ENCODE measurements at regions not wholly inside any gene's neighbourhood (a gene's known extent, or its start where the extent isn't known, plus 50 kb on each side); places are given as distances from the start of the nearest gene placed in this dataset.

DNA sequence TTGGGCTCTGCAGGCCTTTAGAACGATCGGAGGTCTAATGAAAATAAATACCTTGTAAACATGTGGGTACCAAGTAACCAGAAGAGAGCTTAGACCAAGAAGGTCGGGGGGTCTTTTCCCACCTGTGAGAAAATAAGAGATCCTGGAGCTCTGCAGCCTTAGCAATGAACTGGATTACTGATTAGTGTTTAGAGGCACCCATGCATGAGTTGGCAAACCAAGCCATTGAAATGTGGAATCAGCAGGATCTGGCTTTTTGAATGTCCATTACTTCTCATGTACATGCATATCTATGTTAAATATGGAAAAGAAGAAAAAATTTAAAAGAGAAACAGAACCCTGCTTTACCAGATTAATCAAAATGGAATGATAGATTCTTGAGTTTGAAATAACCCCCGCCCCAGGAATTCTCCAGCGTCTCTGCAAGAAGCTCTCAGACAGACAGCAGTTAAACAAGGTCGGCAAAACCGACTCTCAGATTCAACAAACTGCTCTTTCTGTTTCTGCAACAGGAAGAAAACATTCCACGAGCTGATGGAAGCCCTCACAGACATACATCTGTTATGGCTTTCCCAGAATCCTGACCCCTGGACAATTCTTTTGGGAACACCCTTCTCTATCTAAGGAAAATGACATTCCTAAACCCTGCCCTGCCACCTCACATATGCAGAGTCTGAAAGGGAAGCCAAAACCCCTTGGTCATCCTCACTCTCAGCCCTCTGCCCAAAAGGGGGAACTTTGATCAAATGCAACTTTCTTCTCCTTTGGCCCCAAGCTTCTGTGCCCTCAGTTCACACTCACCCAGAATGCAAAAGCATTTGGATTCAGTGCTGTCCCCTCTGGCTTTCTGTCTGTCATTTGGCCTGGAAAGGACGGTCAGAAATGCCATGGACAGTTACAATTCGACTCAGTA, 78.7 kb upstream of the EN2 start:
- TF ChIP-seq, protein P1, sequence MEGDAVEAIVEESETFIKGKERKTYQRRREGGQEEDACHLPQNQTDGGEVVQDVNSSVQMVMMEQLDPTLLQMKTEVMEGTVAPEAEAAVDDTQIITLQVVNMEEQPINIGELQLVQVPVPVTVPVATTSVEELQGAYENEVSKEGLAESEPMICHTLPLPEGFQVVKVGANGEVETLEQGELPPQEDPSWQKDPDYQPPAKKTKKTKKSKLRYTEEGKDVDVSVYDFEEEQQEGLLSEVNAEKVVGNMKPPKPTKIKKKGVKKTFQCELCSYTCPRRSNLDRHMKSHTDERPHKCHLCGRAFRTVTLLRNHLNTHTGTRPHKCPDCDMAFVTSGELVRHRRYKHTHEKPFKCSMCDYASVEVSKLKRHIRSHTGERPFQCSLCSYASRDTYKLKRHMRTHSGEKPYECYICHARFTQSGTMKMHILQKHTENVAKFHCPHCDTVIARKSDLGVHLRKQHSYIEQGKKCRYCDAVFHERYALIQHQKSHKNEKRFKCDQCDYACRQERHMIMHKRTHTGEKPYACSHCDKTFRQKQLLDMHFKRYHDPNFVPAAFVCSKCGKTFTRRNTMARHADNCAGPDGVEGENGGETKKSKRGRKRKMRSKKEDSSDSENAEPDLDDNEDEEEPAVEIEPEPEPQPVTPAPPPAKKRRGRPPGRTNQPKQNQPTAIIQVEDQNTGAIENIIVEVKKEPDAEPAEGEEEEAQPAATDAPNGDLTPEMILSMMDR (IDR thresholded peaks at IDR 0.05): no peak
- TF ChIP-seq EZH2phosphoT487 (IDR thresholded peaks at IDR 0.05): no peak
